ENCODE measurements at regions not wholly inside any gene's neighbourhood (a gene's known extent, or its start where the extent isn't known, plus 50 kb on each side); places are given as distances from the start of the nearest gene placed in this dataset.

DNA sequence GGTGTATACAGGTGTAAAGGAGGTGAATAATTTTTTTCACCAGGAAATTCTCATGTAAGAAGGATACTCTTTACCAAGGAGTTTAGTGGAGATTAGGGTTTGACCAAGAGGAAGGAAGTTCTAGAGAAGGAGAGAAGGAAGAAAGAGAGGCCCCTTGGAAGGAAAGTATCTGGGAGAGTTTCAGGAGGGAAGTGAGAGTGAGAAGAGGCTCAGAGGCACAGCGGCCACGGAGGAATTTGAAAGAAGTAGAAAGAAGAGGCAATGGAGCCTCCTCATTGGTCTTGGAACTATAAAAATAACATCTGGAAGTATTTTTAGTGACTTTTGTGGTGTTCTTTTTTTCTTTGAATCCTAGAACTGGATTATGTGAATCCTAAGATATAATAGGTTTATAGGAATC lies 50.8 kb upstream of the MCUR1 start:
- FAIRE-seq, result no peak
- Histone ChIP-seq H3K4me3 (ENCODE audit: extremely low read depth in 1 of 4, insufficient read depth in 2 of 4, low read depth in 3 of 4, low read length in 4 of 4) (no peak overlapping the region), H2BK5ac (ENCODE audit: low read depth, low read length) (no peak overlapping the region), H4K5ac (ENCODE audit: insufficient read length, low read depth, low read length) (no peak overlapping the region), H2AK5ac (ENCODE audit: low read depth, low read length) (no peak overlapping the region), H4K8ac (ENCODE audit: extremely low read depth, insufficient read depth, low read length) (no peak overlapping the region), H3K9ac (replicated peaks in 1 of 4; ENCODE audit: extremely low read depth in 1 of 4, low read depth in 3 of 4, low read length in 3 of 4) (no peak overlapping the region), H2BK12ac (ENCODE audit: low read depth, low read length) (no peak overlapping the region), H3K27ac (ENCODE audit: low read depth, low read length) (no peak overlapping the region), H3K56ac (replicated peaks; ENCODE audit: insufficient read length, low read depth, low read length) (no peak overlapping the region), H3K36me3 (ENCODE audit: control insufficient read depth in 2 of 4, insufficient read depth in 4 of 4, low read length in 3 of 4) (no peaks in the 10 kb centered on the region), H3K79me2 (ENCODE audit: control insufficient read depth in 1 of 2, insufficient read depth in 2 of 2, low read length in 2 of 2) (no peaks in the 10 kb centered on the region), H3K23ac (ENCODE audit: insufficient read length) (no peak overlapping the region), H3K14ac (ENCODE audit: insufficient read length) (no peak overlapping the region), H2AFZ (ENCODE audit: low read length) (no peak overlapping the region), H4K91ac (replicated peaks; ENCODE audit: insufficient read length, low read length) (no peak overlapping the region), H2BK120ac (replicated peaks; ENCODE audit: low read depth, low read length) (no peak overlapping the region), H3K9me3 (ENCODE audit: insufficient read depth in 2 of 2, low read depth in 1 of 2, low read length in 1 of 2) (peaks cover 0 to 5% of the 10 kb centered on the region in 2 experiments; a peak in 1 of 4 replicates), H3K4me2 (ENCODE audit: insufficient read depth in 1 of 2, low read depth in 2 of 2, low read length in 2 of 2) (no peak overlapping the region), H4K20me1 (replicated peaks in 1 of 2; ENCODE audit: control insufficient read depth in 1 of 2, insufficient read depth in 2 of 2, low read length in 2 of 2) (no peaks in the 10 kb centered on the region), H3K27me3 (replicated peaks in 1 of 4; ENCODE audit: control insufficient read depth in 3 of 4, extremely low read depth in 1 of 4, insufficient read depth in 3 of 4, low read length in 3 of 4) (no peaks in the 10 kb centered on the region), H3K79me1 (ENCODE audit: low read depth, low read length) (no peaks in the 10 kb centered on the region), H2BK20ac (ENCODE audit: low read length) (no peak overlapping the region), H3K4me1 (replicated peaks in 1 of 4; ENCODE audit: control insufficient read depth in 3 of 4, insufficient read depth in 4 of 4, low read length in 3 of 4) (no peaks in the 10 kb centered on the region), H3K18ac (ENCODE audit: extremely low read depth, low read length) (no peak overlapping the region), H3K4ac (replicated peaks; ENCODE audit: insufficient read length, low read depth, low read length) (no peak overlapping the region), H2BK15ac (ENCODE audit: low read length) (no peak overlapping the region), H3K23me2 (ENCODE audit: low read depth, low read length) (no peaks in the 10 kb centered on the region)
- no peak for DNase-seq (ENCODE audit: low read depth in 1 of 2, low spot score in 2 of 2)
- POLR2A ChIA-PET (ENCODE audit: partially characterized antibody), result no interaction called here
- CTCF ChIA-PET (ENCODE audit: partially characterized antibody), result no interaction called here
- WGBS, 2 experiments (ENCODE audit: extremely low coverage in 1 of 2, insufficient coverage in 1 of 2, insufficient read length in 1 of 2, insufficient replicate concordance in 2 of 2, low coverage in 1 of 2, low lambda C conversion rate in 2 of 2, missing lambda C conversion rate in 1 of 2), result 97% methylated on average over 2 of the region's 2 CpGs; no CpG with 5 or more reads in 1 of the 2 experiments
- no peak for TF ChIP-seq CEBPB (IDR thresholded peaks at IDR 0.05; ENCODE audit: low read depth, low read length)
- TF ChIP-seq RNF2 (IDR thresholded peaks at IDR 0.05; ENCODE audit: borderline replicate concordance, low read depth, low read length, missing control alignments, poor library complexity, severe bottlenecking), result no peak
- TF ChIP-seq BRCA1 (IDR thresholded peaks at IDR 0.05; ENCODE audit: low read depth, low read length), result no peak
- TF ChIP-seq EZH2 (IDR thresholded peaks at IDR 0.05; ENCODE audit: low read depth, low read length, severe bottlenecking), result no peak
- no peak for TF ChIP-seq HDAC2 (IDR thresholded peaks at IDR 0.05; ENCODE audit: borderline replicate concordance in 1 of 2, low read depth in 2 of 2, low read length in 2 of 2)
- no peak for TF ChIP-seq YY1 (IDR thresholded peaks at IDR 0.05; ENCODE audit: low read depth, low read length)
- TF ChIP-seq SAP30 (IDR thresholded peaks at IDR 0.05; ENCODE audit: insufficient read depth, insufficient replicate concordance, low read length), result no peak
- TF ChIP-seq BCL11A (IDR thresholded peaks at IDR 0.05; ENCODE audit: low read depth in 2 of 2, low read length in 2 of 2), result no peak
- TF ChIP-seq GABPA (IDR thresholded peaks at IDR 0.05; ENCODE audit: borderline replicate concordance, insufficient read depth, low read length), result no peak
- TF ChIP-seq PHF8 (conservative IDR thresholded peaks at IDR 0.05; ENCODE audit: low read depth, low read length), result no peak
- TF ChIP-seq SIX5 (IDR thresholded peaks at IDR 0.05; ENCODE audit: low read depth, low read length), result no peak
- no peak for TF ChIP-seq KDM4A (IDR thresholded peaks at IDR 0.05; ENCODE audit: low read depth, low read length, severe bottlenecking)
- TF ChIP-seq SP4 (IDR thresholded peaks at IDR 0.05; ENCODE audit: low read length), result no peak
- no peak for TF ChIP-seq CHD1 (IDR thresholded peaks at IDR 0.05; ENCODE audit: low read depth, low read length)
- no peak for TF ChIP-seq JUN (IDR thresholded peaks at IDR 0.05; ENCODE audit: low read depth, low read length)
